Esophagus muscularis mucosa (tissue), 4 donors: ENCODE measurements at regions not wholly inside any gene's neighbourhood (a gene's known extent, or its start where the extent isn't known, plus 50 kb on each side); places are given as distances from the start of the nearest gene placed in this dataset.

ENCODE experiments used
- DNase-seq: peaks from one replicate; pipeline ENCODE4 v3.0.0-alpha.2; 2017; ENCODE audit errors: extremely low spot score
- H3K27ac ChIP-seq, 4 donors: fragments of 200-600 bp; sonication (generic); replicated peaks in 1 of 4; 1 replicate in 3 of 4; 2 replicates in 1 of 4; pipeline ENCODE4 v1.5.1; 2016 to 2019; ENCODE audit warnings: mild to moderate bottlenecking in 1 of 4
- H3K27me3 ChIP-seq, 4 donors: fragments of 200-600 bp; sonication (generic); one replicate each; pipeline versions ENCODE4 v1.5.1 to v1.6.0; 2016 to 2019
- H3K36me3 ChIP-seq, 4 donors: fragments of 200-600 bp; sonication (generic); one replicate each; pipeline ENCODE4 v1.5.1; 2016 to 2019
- H3K4me1 ChIP-seq, 4 donors: fragments of 200-600 bp; sonication (generic); one replicate each; pipeline ENCODE4 v1.5.1; 2016 to 2019
- H3K4me3 ChIP-seq, 4 donors: fragments of 200-600 bp; sonication (generic); 1 replicate in 2 of 4; 2 replicates in 2 of 4; pipeline ENCODE4 v1.5.1; 2016 to 2019; ENCODE audit warnings: mild to moderate bottlenecking in 4 of 4, moderate library complexity in 1 of 4
- H3K9me3 ChIP-seq, 4 donors: fragments of 200-600 bp; sonication (generic); 1 replicate in 3 of 4; 2 replicates in 1 of 4; pipeline ENCODE4 v1.5.1; 2016 to 2019
- CTCF ChIP-seq, 3 experiments: fragments of 200-600 bp in 2 of 3; fragments of 450-650 bp in 1 of 3; sonication (generic) in 2 of 3; IDR thresholded peaks; one replicate each; pipeline ENCODE4 v1.5.1; 2017 to 2019; ENCODE audit warnings: antibody characterized with exemption in 3 of 3, mild to moderate bottlenecking in 2 of 3, moderate library complexity in 1 of 3
- EP300 ChIP-seq: sonication (generic); formaldehyde crosslinking; IDR thresholded peaks from one replicate; pipeline ENCODE4 v1.6.1; 2017; ENCODE audit warnings: antibody characterized with exemption
- POLR2A ChIP-seq: fragments of 450-650 bp; IDR thresholded peaks from one replicate; pipeline ENCODE4 v1.6.1; 2017; ENCODE audit warnings: antibody characterized with exemption, moderate library complexity, mild to moderate bottlenecking, low read depth
- POLR2AphosphoS5 ChIP-seq, 2 donors: sonication (generic); formaldehyde crosslinking; IDR thresholded peaks; one replicate each; pipeline ENCODE4 v1.6.1; 2017; ENCODE audit warnings: antibody characterized with exemption in 2 of 2
- WGBS: methylation state at CpG from one replicate; pipeline ENCODE4 v1.1.5; 2018; 5-methylcytosine and 5-hydroxymethylcytosine counted together
- intact Hi-C: fragments of 100-400 bp; cut with DNase I; formaldehyde crosslinking; loops from one replicate; pipeline ENCODE4 v1.15.1; 2023

GRCh38 chr17:73783945-73784603, 139.8 kb upstream of the SDK2 start:
- Histone ChIP-seq H3K36me3 (no peaks in the 10 kb centered on the region), H3K27me3 (peaks cover 0 to 78% (median 0%) of the 10 kb centered on the region in 4 donors), H3K4me1 (peaks cover 6 to 13% (median 9%) of the 10 kb centered on the region in 4 donors), H3K4me3 (no peak overlapping the region), H3K27ac (no peak overlapping the region), H3K9me3 (peaks cover 0 to 4% (median 2%) of the 10 kb centered on the region in 4 donors)
- no peak for DNase-seq
- WGBS = 67% methylated on average over 8 of the region's 11 CpGs
- intact Hi-C loops = no loop called here
- TF ChIP-seq CTCF (IDR thresholded peaks at IDR 0.05) (no peak), POLR2AphosphoS5 (IDR thresholded peaks at IDR 0.05) (no peak), EP300 (no peak), POLR2A (no peak)

GRCh38 chr17:73785496-73785895, 141.3 kb upstream of the SDK2 start:
- Histone ChIP-seq H3K4me1 (peaks cover 6 to 13% (median 9%) of the 10 kb centered on the region in 4 donors), H3K9me3 (peaks cover 0 to 8% (median 3%) of the 10 kb centered on the region in 4 donors), H3K27me3 (peaks cover 0 to 75% (median 0%) of the 10 kb centered on the region in 4 donors), H3K27ac (no peak overlapping the region), H3K36me3 (no peaks in the 10 kb centered on the region), H3K4me3 (no peak overlapping the region)
- 26% methylated on average over 12 of the region's 12 CpGs for WGBS
- intact Hi-C loops = no loop called here
- no peak for DNase-seq
- TF ChIP-seq POLR2A (no peak), POLR2AphosphoS5 (IDR thresholded peaks at IDR 0.05) (no peak), CTCF (IDR thresholded peaks at IDR 0.05) (no peak), EP300 (no peak)

- no peak overlapping the region for H3K27ac ChIP-seq
- peaks cover 6 to 13% (median 9%) of the 10 kb centered on the region in 4 donors for H3K4me1 ChIP-seq
- no peak for DNase-seq
- intact Hi-C loops = no loop called here
- WGBS = 68% methylated on average over 13 of the region's 17 CpGs
- H3K4me3 ChIP-seq = no peak overlapping the region
- TF ChIP-seq EP300 (no peak), POLR2AphosphoS5 (IDR thresholded peaks at IDR 0.05) (no peak), CTCF (IDR thresholded peaks at IDR 0.05) (no peak), POLR2A (no peak)
- no peaks in the 10 kb centered on the region for H3K36me3 ChIP-seq
- peaks cover 0 to 69% (median 0%) of the 10 kb centered on the region in 4 donors for H3K27me3 ChIP-seq
- peaks cover 0 to 8% (median 3%) of the 10 kb centered on the region in 4 donors for H3K9me3 ChIP-seq
These were observed 141.9 kb upstream of the SDK2 start for GRCh38 chr17:73785958-73786743.

- TF ChIP-seq POLR2AphosphoS5 (IDR thresholded peaks at IDR 0.05) (no peak), CTCF (IDR thresholded peaks at IDR 0.05) (no peak), POLR2A (no peak), EP300 (no peak)
- H3K27ac ChIP-seq = no peak overlapping the region
- WGBS = 75% methylated on average over 12 of the region's 13 CpGs
- no peaks in the 10 kb centered on the region for H3K36me3 ChIP-seq
- peaks cover 0 to 66% (median 0%) of the 10 kb centered on the region in 4 donors for H3K27me3 ChIP-seq
- intact Hi-C loops = no loop called here
- no peak for DNase-seq
- peaks cover 0 to 8% (median 3%) of the 10 kb centered on the region in 4 donors for H3K9me3 ChIP-seq
- no peak overlapping the region for H3K4me3 ChIP-seq
- H3K4me1 ChIP-seq = peaks cover 6 to 13% (median 9%) of the 10 kb centered on the region in 4 donors
These were observed 143.1 kb upstream of the SDK2 start for GRCh38 chr17:73787076-73788059.
